Ascending aorta (tissue), 2 donors: ENCODE measurements at regions not wholly inside any gene's neighbourhood (a gene's known extent, or its start where the extent isn't known, plus 50 kb on each side); places are given as distances from the start of the nearest gene placed in this dataset.

Experiments used
- DNase-seq, 2 donors: peaks; one replicate each; pipeline ENCODE4 v3.0.0-alpha.2; 2019; ENCODE audit warnings: low spot score in 2 of 2
- H3K27ac ChIP-seq, 2 donors: fragments of 200-600 bp; sonication (generic); one replicate each; pipeline ENCODE4 v1.5.1; 2016 to 2017; ENCODE audit warnings: mild to moderate bottlenecking in 1 of 2
- H3K27me3 ChIP-seq: fragments of 200-600 bp; sonication (generic); one replicate; pipeline ENCODE4 v1.5.1; 2017
- H3K36me3 ChIP-seq, 2 donors: fragments of 200-600 bp; sonication (generic); one replicate each; pipeline ENCODE4 v1.5.1; 2016
- H3K4me1 ChIP-seq, 2 donors: fragments of 200-600 bp; sonication (generic); one replicate each; pipeline ENCODE4 v1.5.1; 2016 to 2017; ENCODE audit warnings: mild to moderate bottlenecking in 1 of 2
- H3K4me3 ChIP-seq, 2 donors: fragments of 200-600 bp; sonication (generic); one replicate each; pipeline ENCODE4 v1.5.1; 2016 to 2017; ENCODE audit warnings: mild to moderate bottlenecking in 1 of 2
- H3K9me3 ChIP-seq, 2 donors: fragments of 200-600 bp; sonication (generic); one replicate each; pipeline ENCODE4 v1.5.1; 2016
- intact Hi-C: fragments of 100-400 bp; cut with DNase I; formaldehyde crosslinking; loops from one replicate; pipeline ENCODE4 v1.15.1; 2023
- TF ChIP-seq, protein P1 (sequence below), 3 experiments: fragments of 200-600 bp in 2 of 3; fragments of 450-650 bp in 1 of 3; sonication (generic) in 2 of 3; IDR thresholded peaks; one replicate each; pipeline ENCODE4 v1.5.1; 2016 to 2019; ENCODE audit warnings: antibody characterized with exemption in 3 of 3, mild to moderate bottlenecking in 1 of 3, moderate library complexity in 1 of 3

DNA sequence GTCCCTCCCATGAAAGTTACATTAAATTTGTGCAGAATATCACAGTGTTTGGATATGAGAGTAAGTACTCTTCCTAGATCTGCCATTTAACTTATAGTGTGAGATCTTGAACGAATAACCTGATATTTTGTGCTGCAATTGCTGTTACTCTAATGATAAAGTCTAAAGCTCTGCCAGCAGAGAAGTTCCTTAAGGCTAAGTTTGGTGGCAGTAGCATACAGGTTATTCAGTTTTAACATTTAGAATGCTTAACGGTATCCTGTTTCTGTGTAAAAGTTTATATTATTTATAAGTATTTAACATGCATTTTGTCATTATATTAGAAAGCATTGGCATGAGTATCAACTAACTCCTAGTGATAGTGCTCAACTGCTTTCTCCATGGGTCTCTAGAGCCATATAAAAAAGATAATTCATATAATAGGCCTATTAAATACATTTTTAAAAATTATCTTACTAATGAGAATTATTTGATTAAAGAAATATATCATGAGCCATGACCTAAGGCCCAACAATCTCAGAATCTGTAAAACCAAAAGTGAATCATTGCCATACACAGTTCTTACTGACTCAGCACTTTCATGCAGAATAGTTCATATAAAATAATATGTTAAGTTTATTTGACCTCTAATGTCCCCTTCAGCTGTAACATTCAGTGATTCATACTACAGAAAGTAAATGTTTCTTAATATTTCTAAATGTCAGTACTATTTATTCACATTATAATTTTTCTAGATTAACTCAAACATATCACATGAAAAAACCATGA lies 1058.6 kb downstream of the TRHDE start:
- no peak overlapping the region for H3K27ac ChIP-seq
- no peaks in the 10 kb centered on the region for H3K4me1 ChIP-seq
- no peak for DNase-seq
- no peaks in the 10 kb centered on the region for H3K36me3 ChIP-seq
- TF ChIP-seq, protein P1, sequence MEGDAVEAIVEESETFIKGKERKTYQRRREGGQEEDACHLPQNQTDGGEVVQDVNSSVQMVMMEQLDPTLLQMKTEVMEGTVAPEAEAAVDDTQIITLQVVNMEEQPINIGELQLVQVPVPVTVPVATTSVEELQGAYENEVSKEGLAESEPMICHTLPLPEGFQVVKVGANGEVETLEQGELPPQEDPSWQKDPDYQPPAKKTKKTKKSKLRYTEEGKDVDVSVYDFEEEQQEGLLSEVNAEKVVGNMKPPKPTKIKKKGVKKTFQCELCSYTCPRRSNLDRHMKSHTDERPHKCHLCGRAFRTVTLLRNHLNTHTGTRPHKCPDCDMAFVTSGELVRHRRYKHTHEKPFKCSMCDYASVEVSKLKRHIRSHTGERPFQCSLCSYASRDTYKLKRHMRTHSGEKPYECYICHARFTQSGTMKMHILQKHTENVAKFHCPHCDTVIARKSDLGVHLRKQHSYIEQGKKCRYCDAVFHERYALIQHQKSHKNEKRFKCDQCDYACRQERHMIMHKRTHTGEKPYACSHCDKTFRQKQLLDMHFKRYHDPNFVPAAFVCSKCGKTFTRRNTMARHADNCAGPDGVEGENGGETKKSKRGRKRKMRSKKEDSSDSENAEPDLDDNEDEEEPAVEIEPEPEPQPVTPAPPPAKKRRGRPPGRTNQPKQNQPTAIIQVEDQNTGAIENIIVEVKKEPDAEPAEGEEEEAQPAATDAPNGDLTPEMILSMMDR (IDR thresholded peaks at IDR 0.05) = no peak
- H3K27me3 ChIP-seq = no peaks in the 10 kb centered on the region
- H3K4me3 ChIP-seq = no peak overlapping the region
- intact Hi-C loops = no loop called here
- no peaks in the 10 kb centered on the region for H3K9me3 ChIP-seq

DNA sequence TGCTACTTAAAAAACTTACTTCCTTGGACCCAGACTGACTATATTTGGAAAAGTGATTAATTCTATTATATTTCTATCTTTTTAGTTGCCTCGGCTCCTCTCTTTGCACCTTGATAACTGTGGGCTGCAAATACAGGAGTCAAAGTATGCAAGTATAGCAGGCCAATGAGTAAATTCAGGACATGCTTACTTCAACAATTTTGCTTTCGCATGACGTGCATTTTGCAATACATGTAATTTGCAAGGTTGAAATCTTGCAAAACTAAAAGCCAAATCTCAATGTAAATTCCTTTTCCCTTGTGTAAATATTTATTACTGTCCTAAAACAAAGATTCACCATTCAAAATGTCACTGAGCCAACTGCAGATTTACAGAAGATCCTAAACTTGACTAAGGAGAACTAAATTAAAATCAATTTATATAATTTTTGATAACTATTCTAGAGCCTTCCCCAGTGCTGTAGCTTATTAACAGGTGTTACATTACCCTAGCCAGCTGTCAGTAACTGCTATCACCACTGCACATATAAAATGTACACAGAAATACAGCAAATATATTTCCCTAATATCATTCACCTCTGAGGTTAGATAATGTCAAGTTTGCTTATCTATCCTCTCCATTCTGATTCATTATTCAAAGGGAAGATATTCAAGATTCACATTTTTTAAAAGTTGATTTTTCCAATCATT lies 1069.5 kb downstream of the TRHDE start:
- Histone ChIP-seq H3K36me3 (no peaks in the 10 kb centered on the region), H3K4me3 (no peak overlapping the region), H3K9me3 (no peaks in the 10 kb centered on the region), H3K4me1 (no peaks in the 10 kb centered on the region), H3K27ac (no peak overlapping the region), H3K27me3 (no peaks in the 10 kb centered on the region)
- TF ChIP-seq, protein P1 (IDR thresholded peaks at IDR 0.05) = no peak
- intact Hi-C loops = no loop called here
- no peak for DNase-seq

DNA sequence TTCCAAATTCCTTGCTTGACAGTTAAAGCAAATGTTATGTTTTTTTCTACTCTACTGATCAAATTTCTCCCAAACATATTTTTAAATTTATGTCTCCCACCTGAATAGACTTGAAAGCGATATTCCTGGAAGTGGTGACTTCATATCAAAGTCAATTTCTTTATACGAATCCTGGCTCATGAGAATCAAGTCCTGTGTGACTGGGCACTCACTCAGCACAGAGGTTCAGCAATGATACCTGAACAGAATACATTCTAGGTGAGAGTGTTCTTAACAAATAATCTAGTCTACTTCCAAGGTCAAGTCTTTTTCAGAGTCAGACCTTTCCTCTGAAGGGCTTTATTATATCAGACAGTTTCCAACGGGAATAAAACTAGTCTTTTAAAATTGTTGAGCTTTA lies 1070.6 kb downstream of the TRHDE start:
- H3K4me3 ChIP-seq = no peak overlapping the region
- no peaks in the 10 kb centered on the region for H3K36me3 ChIP-seq
- no peaks in the 10 kb centered on the region for H3K27me3 ChIP-seq
- H3K9me3 ChIP-seq = no peaks in the 10 kb centered on the region
- no peak overlapping the region for H3K27ac ChIP-seq
- TF ChIP-seq, protein P1 (IDR thresholded peaks at IDR 0.05) = no peak
- DNase-seq = no peak
- H3K4me1 ChIP-seq = no peaks in the 10 kb centered on the region
- intact Hi-C loops = no loop called here

DNA sequence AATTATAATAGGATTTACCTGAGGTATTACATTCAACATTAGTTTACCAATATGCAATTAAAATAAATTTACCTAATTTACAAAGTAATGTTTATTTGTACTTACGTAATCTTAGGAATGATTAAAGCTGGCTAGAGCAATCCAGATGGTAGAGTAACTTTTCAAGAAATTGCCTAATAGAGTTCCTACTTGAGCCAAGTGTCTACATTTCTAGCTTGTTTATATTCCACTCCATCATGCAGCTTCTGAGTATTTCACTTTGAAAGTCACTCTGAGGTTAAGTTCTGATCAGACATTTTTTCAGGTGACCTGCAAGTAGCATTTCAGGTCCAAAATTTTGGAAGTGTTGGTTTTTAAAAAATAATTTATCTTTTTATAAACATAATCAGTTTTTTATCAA lies 1080.7 kb downstream of the TRHDE start:
- H3K4me1 ChIP-seq = no peaks in the 10 kb centered on the region
- no peaks in the 10 kb centered on the region for H3K27me3 ChIP-seq
- H3K9me3 ChIP-seq = no peaks in the 10 kb centered on the region
- intact Hi-C loops = no loop called here
- H3K4me3 ChIP-seq = no peak overlapping the region
- DNase-seq = no peak
- TF ChIP-seq, protein P1 (IDR thresholded peaks at IDR 0.05) = no peak
- H3K27ac ChIP-seq = no peak overlapping the region
- no peaks in the 10 kb centered on the region for H3K36me3 ChIP-seq

DNA sequence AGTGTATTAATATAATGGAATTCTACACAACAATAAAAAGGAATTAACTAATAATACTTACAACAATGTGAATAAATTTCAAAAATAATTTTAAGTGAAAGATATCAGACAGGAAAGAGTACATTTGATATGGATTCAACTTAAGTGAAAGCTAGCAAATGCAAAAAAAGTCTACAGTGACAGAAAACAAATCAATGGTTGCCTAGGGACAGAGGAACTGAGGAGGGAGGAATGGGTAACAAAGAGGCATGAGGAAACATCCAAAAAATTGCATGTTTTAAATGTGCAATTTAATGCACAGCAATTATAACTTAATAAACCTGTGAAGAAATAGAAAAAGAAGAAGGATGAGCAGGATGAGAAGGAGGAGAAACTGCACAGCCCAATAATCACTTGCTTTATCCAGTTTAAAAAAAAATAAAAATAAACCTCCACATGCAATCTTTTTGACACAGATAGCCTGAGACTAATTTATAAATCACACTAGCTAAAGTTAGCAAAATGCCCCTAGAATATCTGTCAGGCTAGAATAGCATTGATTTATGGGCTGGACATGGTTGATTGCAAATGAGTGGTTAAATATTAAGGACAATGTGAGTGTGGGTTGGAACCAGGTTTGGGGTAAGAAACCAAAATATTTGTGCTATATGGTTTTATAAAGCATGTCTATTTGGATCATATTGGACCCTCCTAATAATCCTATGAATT lies 1089.1 kb downstream of the TRHDE start:
- no peaks in the 10 kb centered on the region for H3K9me3 ChIP-seq
- H3K27ac ChIP-seq = no peak overlapping the region
- no peaks in the 10 kb centered on the region for H3K36me3 ChIP-seq
- H3K4me3 ChIP-seq = no peak overlapping the region
- intact Hi-C loops = no loop called here
- H3K27me3 ChIP-seq = no peaks in the 10 kb centered on the region
- no peaks in the 10 kb centered on the region for H3K4me1 ChIP-seq
- no peak for DNase-seq
- TF ChIP-seq, protein P1 (IDR thresholded peaks at IDR 0.05) = no peak
